DOHH2 (cell line): ENCODE measurements at regions not wholly inside any gene's neighbourhood (a gene's known extent, or its start where the extent isn't known, plus 50 kb on each side); places are given as distances from the start of the nearest gene placed in this dataset.

Source experiments
- H3F3A ChIP-seq: fragments of 200-600 bp; sonication (generic), shearing (Covaris generic); 2 replicates; pipeline ENCODE4 v1.6.0; 2016; ENCODE audit warnings: antibody characterized with exemption, mild to moderate bottlenecking; ENCODE audit not compliant: control insufficient read depth, insufficient read depth
- H3K27ac ChIP-seq: fragments of 200-600 bp; sonication (generic); 2 replicates; pipeline ENCODE4 v1.5.1; 2014; ENCODE audit warnings: low read depth, mild to moderate bottlenecking, low read length, moderate library complexity
- H3K27me3 ChIP-seq: fragments of 200-600 bp; sonication (generic); 2 replicates; pipeline ENCODE4 v1.6.1; 2014; ENCODE audit warnings: mild to moderate bottlenecking, low read length, mixed read lengths; ENCODE audit not compliant: control insufficient read depth
- H3K36me3 ChIP-seq: fragments of 200-600 bp; sonication (generic); 2 replicates; pipeline ENCODE4 v1.6.1; 2014; ENCODE audit warnings: mild to moderate bottlenecking, low read length, moderate library complexity, mixed read lengths; ENCODE audit not compliant: control insufficient read depth
- H3K4me1 ChIP-seq: fragments of 200-600 bp; sonication (generic); 2 replicates; pipeline ENCODE4 v1.6.1; 2014; ENCODE audit warnings: mild to moderate bottlenecking, low read length, mixed read lengths; ENCODE audit not compliant: control insufficient read depth
- H3K4me2 ChIP-seq: fragments of 200-600 bp; sonication (generic); 2 replicates; pipeline ENCODE4 v1.6.0; 2014; ENCODE audit warnings: mild to moderate bottlenecking, low read length, moderate library complexity
- H3K4me3 ChIP-seq: fragments of 200-600 bp; sonication (generic); 2 replicates; pipeline ENCODE4 v1.5.1; 2014; ENCODE audit warnings: mild to moderate bottlenecking, low read length, mixed read lengths
- H3K79me2 ChIP-seq: fragments of 200-600 bp; sonication (generic); 2 replicates; pipeline ENCODE4 v1.6.1; 2014; ENCODE audit warnings: mild to moderate bottlenecking, low read length, mixed read lengths; ENCODE audit not compliant: control insufficient read depth
- H3K9me2 ChIP-seq: fragments of 200-600 bp; sonication (generic); replicated peaks from 2 replicates; pipeline ENCODE4 v1.6.1; 2014; ENCODE audit warnings: mild to moderate bottlenecking, low read length, mixed read lengths; ENCODE audit not compliant: control insufficient read depth
- H3K9me3 ChIP-seq: fragments of 200-600 bp; sonication (generic); 2 replicates; pipeline ENCODE4 v1.6.1; 2014; ENCODE audit warnings: antibody characterized with exemption, low read length, mixed read lengths; ENCODE audit not compliant: control insufficient read depth, insufficient read depth
- H4K20me1 ChIP-seq: fragments of 200-600 bp; sonication (generic); 2 replicates; pipeline ENCODE4 v1.6.0; 2014; ENCODE audit warnings: low read depth, mild to moderate bottlenecking, antibody characterized with exemption, low read length, moderate library complexity; ENCODE audit not compliant: control insufficient read depth, insufficient read depth
- CTCF ChIP-seq: fragments of 200-600 bp; sonication (generic); IDR thresholded peaks from one replicate; pipeline ENCODE4 v1.5.1; 2014; ENCODE audit warnings: antibody characterized with exemption, mild to moderate bottlenecking, low read depth, low read length; ENCODE audit not compliant: poor library complexity, severe bottlenecking
- EZH2phosphoT487 ChIP-seq: fragments of 200-600 bp; sonication (generic); IDR thresholded peaks from 2 replicates; pipeline ENCODE4 v1.6.1; 2017; ENCODE audit warnings: borderline replicate concordance, mild to moderate bottlenecking, antibody characterized with exemption, low read length, moderate library complexity, mixed read lengths

- no peaks in the 10 kb centered on the region for H3K79me2 ChIP-seq
- TF ChIP-seq EZH2phosphoT487 (no peak), CTCF (no peak)
- H3K36me3 ChIP-seq, result no peaks in the 10 kb centered on the region
- no peaks in the 10 kb centered on the region for H3K4me1 ChIP-seq
- no peaks in the 10 kb centered on the region for H4K20me1 ChIP-seq
- no peaks in the 10 kb centered on the region for H3K9me2 ChIP-seq
- H3K4me3 ChIP-seq, result no peak overlapping the region
- peaks cover 46% of the 10 kb centered on the region for H3K9me3 ChIP-seq
- no peak overlapping the region for H3K4me2 ChIP-seq
- H3K27ac ChIP-seq, result no peak overlapping the region
- no peaks in the 10 kb centered on the region for H3F3A ChIP-seq
- H3K27me3 ChIP-seq, result no peaks in the 10 kb centered on the region
These were observed 109.6 kb upstream of the FAM3C start for GRCh38 chr7:121505540-121506182.

GRCh38 chr7:121505021-121505420, 108.9 kb upstream of the FAM3C start:
- no peaks in the 10 kb centered on the region for H3K9me2 ChIP-seq
- no peak overlapping the region for H3K4me2 ChIP-seq
- H3K36me3 ChIP-seq, result no peaks in the 10 kb centered on the region
- no peaks in the 10 kb centered on the region for H3K4me1 ChIP-seq
- no peaks in the 10 kb centered on the region for H3K27me3 ChIP-seq
- H3K79me2 ChIP-seq, result no peaks in the 10 kb centered on the region
- H4K20me1 ChIP-seq, result no peaks in the 10 kb centered on the region
- H3K9me3 ChIP-seq, result peaks cover 40% of the 10 kb centered on the region
- H3F3A ChIP-seq, result no peaks in the 10 kb centered on the region
- no peak for TF ChIP-seq EZH2phosphoT487
- TF ChIP-seq CTCF, result no peak
- H3K27ac ChIP-seq, result no peak overlapping the region
- H3K4me3 ChIP-seq, result no peak overlapping the region

GRCh38 chr7:121504482-121504881, 108.4 kb upstream of the FAM3C start:
- Histone ChIP-seq H3K36me3 (no peaks in the 10 kb centered on the region), H3K27ac (no peak overlapping the region), H3K79me2 (no peaks in the 10 kb centered on the region), H3K9me2 (no peaks in the 10 kb centered on the region), H3K4me3 (no peak overlapping the region), H3K4me2 (no peak overlapping the region), H3F3A (no peaks in the 10 kb centered on the region), H3K4me1 (no peaks in the 10 kb centered on the region), H3K27me3 (no peaks in the 10 kb centered on the region), H3K9me3 (peaks cover 34% of the 10 kb centered on the region), H4K20me1 (no peaks in the 10 kb centered on the region)
- TF ChIP-seq CTCF (no peak), EZH2phosphoT487 (no peak)
